ELF-1 (cell line): ENCODE measurements at regions not wholly inside any gene's neighbourhood (a gene's known extent, or its start where the extent isn't known, plus 50 kb on each side); places are given as distances from the start of the nearest gene placed in this dataset.
"Not testable (repeated sequence)": the region's sequence is repeated elsewhere in the genome, so short reads cannot be mapped to it uniquely, and the experiment has no call there.

ENCODE experiments used
- DNase-seq: peaks from one replicate; pipeline ENCODE4 v3.0.0-alpha.2; 2016; ENCODE audit warnings: low read depth, low spot score

GRCh38 chr17:72175787-72176515 is 55.1 kb downstream of the SOX9 start:
- DNase-seq: no peak

GRCh38 chr17:72176516-72176851 is 55.7 kb downstream of the SOX9 start:
- DNase-seq: no peak

GRCh38 chr17:72176951-72177660 is 56.3 kb downstream of the SOX9 start:
- no peak for DNase-seq

- DNase-seq: no peak
These were observed 56.9 kb downstream of the SOX9 start for GRCh38 chr17:72177738-72178137.

GRCh38 chr17:72182371-72182873 is 61.6 kb downstream of the SOX9 start:
- DNase-seq: no peak

- DNase-seq: no peak
These were observed 62.4 kb downstream of the SOX9 start for GRCh38 chr17:72183194-72183685.

- no peak for DNase-seq
These were observed 64.0 kb downstream of the SOX9 start for GRCh38 chr17:72184805-72185204.

- DNase-seq: no peak
These were observed 64.7 kb downstream of the SOX9 start for GRCh38 chr17:72185564-72185963.

GRCh38 chr17:72187556-72187955 is 66.7 kb downstream of the SOX9 start:
- no peak for DNase-seq

- DNase-seq: no peak
These were observed 68.0 kb downstream of the SOX9 start for GRCh38 chr17:72188801-72189200.

GRCh38 chr17:72189768-72190593 is 69.2 kb downstream of the SOX9 start:
- DNase-seq: no peak

GRCh38 chr17:72191356-72191755 is 70.5 kb downstream of the SOX9 start:
- DNase-seq: no peak

GRCh38 chr17:72191921-72192799 is 71.3 kb downstream of the SOX9 start:
- peak; percentile 47 for DNase-seq

- DNase-seq: no peak
These were observed 72.0 kb downstream of the SOX9 start for GRCh38 chr17:72192800-72193192.

GRCh38 chr17:72193391-72194106 is 72.7 kb downstream of the SOX9 start:
- no peak for DNase-seq

- not testable (repeated sequence) for DNase-seq
These were observed 73.3 kb downstream of the SOX9 start for GRCh38 chr17:72194107-72194440.

GRCh38 chr17:72199256-72199655 is 78.4 kb downstream of the SOX9 start:
- no peak for DNase-seq

- DNase-seq: peak; percentile 42
These were observed 83.9 kb downstream of the SOX9 start for GRCh38 chr17:72204742-72205141.

- DNase-seq: no peak
These were observed 84.5 kb downstream of the SOX9 start for GRCh38 chr17:72205357-72205756.

- no peak for DNase-seq
These were observed 85.0 kb downstream of the SOX9 start for GRCh38 chr17:72205822-72206221.

- DNase-seq: no peak
These were observed 85.6 kb downstream of the SOX9 start for GRCh38 chr17:72206376-72206775.
